ELR (cell line): ENCODE measurements at regions not wholly inside any gene's neighbourhood (a gene's known extent, or its start where the extent isn't known, plus 50 kb on each side); places are given as distances from the start of the nearest gene placed in this dataset.
A peak's percentile ranks its signal among the peaks of the same experiment; 100 is the strongest.

Source experiments
- DNase-seq: peaks from one replicate; pipeline ENCODE4 v3.0.0-alpha.2; 2015; ENCODE audit warnings: low read depth

DNA sequence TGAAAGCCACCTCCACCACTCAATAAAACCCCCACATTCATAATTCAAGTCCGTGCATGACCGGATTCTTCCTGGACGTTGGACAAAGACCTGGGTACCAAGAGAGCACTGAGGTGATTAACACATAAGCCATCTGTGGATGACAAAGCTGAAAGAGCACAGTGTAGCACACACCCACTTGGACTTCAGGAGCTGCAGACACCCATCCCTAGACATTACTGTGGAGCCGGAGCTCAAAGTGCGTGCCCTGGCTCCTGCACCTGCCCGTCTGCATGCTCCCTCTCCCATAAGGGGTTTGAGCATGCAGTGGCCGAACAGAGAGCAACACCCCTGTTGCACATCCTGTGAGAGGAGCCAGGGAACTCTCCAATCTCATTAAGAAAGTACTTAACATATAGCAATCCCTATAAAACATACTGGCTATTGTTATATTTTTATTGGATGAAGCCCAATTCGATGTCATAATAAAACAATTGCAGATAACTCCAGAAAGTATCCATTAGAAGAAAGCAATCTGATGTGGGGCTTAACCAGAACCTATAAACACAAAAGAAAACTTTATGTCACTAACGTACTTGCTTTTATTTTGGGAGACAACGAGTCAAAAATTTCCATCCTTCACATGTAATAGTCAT, 1174.2 kb upstream of the C9orf72 start:
- no peak for DNase-seq

- no peak for DNase-seq
Measured at GRCh38 chr9:28750136-28750535, 1176.9 kb upstream of the C9orf72 start.

DNA sequence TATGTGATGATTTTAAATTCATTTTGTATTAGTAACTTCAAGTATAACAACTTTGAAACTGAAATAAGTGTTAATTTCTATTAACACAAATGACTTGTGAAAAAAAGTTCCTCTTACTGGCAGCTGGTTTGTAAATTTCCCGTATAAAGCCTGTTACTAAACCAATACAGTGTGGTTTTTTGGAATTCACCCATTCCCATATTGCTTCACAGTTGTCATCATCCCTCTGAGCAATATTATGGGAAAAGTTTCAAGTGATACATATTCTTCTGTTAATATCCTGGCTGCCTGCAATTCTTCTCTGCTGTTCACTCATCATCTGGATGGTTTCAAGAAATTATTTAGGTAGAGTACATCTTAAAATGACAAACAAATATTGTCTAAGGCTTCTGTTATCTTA, 1185.1 kb upstream of the C9orf72 start:
- no peak for DNase-seq

DNA sequence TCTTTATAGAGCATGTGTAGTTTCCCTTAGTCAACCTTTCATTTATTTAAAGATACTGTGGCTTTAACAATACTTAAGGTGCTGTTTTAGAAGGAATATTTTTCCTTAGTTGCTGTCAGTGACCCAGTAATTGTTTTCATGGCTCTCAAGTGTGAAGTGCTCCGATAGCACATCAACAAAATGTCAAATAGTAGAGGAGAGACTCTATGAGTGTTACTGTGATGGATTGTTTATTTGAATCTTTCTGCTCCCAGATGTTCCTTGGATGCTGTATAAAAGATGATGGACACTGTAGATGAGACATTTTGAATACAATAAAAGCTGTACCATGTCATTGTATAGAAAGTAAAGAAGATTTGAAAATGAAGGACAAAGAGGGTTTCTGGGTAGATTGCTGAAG, 1185.7 kb upstream of the C9orf72 start:
- DNase-seq = no peak

GRCh38 chr9:28762167-28762566, 1188.9 kb upstream of the C9orf72 start:
- DNase-seq = no peak

GRCh38 chr9:28764532-28764931, 1191.3 kb upstream of the C9orf72 start:
- DNase-seq = no peak

DNA sequence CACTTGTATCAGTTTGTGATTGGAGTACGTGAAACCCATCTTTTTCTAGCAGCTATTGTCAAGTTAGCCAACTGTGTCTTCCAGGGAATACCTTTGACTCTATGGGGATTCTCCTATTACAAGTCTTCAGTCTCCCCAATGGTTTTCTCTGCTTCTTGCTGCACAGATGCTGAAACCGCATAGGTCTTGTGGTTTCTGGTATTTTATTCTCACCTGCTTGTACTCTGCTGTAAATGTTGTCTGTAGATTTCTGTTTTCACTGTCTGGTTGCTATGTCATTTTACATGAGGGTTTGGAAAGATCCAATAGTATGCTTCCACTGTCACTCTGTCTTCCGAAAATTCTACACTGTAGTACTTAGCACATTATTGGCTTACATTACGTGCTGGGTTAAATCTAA, 1196.9 kb upstream of the C9orf72 start:
- DNase-seq = no peak

DNA sequence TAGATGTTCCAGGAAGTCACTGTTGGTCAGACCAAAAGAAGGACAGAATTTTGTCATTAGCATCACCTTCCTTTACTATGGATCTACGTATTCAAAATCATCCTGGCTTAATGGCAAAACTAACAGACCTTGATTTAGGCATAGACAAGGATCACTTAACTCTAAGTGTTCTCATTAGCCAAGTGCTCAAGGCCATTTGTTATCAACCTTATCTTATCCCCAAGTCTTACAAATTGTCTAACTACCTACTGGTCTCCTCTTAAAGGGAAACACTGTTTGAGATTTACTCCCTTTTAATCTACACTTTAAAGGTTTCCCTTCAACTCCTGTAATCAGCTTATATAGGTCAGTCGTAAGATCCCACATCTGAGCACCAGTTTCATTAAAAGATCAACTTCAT, 1197.5 kb upstream of the C9orf72 start:
- DNase-seq = no peak

GRCh38 chr9:28774433-28775235, 1201.4 kb upstream of the C9orf72 start:
- peak; percentile 40 for DNase-seq

DNA sequence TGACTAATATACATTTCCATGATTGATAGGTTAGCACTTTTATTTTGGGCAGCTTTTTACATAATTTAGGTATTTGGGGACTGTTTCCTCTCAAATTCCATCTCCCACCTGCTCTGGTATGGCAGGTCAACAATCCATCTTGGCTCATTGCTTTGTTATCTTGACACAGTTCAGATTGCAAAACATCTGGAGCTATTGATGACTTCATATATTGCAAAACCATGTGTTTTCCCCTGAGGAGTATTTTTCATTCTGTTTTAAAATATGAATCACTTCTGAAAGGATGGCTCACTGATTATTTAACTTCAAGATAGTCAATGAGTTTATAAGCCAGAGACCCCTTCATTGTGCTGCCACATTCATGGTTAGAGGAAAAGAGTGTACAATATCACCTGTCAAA, 1206.0 kb upstream of the C9orf72 start:
- peak; percentile 53 for DNase-seq

DNA sequence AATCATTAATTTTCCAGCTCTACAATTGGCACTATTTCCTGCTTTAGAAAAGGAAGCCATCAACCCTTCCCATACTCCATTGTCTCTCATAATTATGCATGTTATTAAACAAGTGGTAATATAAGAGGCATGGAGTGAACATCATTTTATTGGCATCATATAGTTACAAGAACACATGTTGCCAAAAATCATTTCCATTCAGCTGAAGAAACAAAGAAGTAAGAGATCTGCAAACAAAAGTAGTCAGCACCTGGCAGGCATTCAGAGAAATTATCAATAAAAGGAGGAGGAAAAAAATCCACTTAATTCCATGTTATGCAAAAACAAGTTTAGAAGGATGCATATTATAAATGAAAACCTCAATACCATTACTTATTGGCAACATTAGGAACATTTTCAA, 1208.2 kb upstream of the C9orf72 start:
- no peak for DNase-seq

DNA sequence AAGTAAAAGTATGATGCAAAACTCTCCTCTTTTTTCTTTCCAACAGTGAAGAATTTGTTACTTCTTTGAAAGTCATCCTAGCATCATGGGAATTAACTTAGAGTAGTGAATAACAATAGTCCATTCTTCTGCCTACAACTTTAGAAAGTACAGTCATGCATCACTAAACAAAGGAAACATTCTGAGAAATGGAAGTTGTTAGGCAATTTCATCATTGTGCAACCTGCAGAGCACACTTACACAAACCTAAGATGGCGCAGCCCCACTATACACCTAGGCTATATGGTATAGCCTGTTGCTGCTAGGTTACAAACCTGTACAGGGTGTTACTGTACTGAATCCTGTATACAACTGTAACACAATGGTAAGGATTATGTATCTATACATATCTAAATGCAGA, 1209.3 kb upstream of the C9orf72 start:
- DNase-seq = peak; percentile 13

GRCh38 chr9:28792716-28793115, 1219.4 kb upstream of the C9orf72 start:
- DNase-seq = peak; percentile 10

- no peak for DNase-seq
Measured at GRCh38 chr9:28799876-28800275, 1226.6 kb upstream of the C9orf72 start.

GRCh38 chr9:28801144-28801799, 1228.0 kb upstream of the C9orf72 start:
- peak; percentile 22 for DNase-seq

GRCh38 chr9:28805197-28805596, 1231.9 kb upstream of the C9orf72 start:
- DNase-seq = no peak

GRCh38 chr9:28808042-28808441, 1234.8 kb upstream of the C9orf72 start:
- peak; percentile 57 for DNase-seq

GRCh38 chr9:28810388-28811075, 1237.3 kb upstream of the C9orf72 start:
- peak; percentile 63 for DNase-seq

DNA sequence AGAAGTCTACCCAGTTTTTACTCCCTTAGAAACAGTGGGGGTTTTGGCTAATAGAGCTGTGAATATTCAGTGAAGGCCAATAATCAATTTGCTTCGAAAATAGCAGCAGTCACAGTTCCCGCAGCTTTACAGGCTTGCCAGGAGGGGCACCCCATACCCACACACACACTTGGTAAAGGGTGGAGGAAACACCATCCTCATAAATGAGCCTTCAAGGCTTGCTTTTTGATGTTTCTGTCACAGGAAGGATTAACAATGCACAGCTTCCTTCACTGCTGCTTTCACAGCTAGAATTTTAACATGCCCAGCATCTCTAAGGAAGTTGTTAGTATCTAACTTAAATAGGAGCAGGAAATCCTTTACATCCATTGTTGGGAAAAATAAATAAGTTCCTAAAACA, 1247.5 kb upstream of the C9orf72 start:
- no peak for DNase-seq

GRCh38 chr9:28821240-28821639, 1248.0 kb upstream of the C9orf72 start:
- no peak for DNase-seq

DNA sequence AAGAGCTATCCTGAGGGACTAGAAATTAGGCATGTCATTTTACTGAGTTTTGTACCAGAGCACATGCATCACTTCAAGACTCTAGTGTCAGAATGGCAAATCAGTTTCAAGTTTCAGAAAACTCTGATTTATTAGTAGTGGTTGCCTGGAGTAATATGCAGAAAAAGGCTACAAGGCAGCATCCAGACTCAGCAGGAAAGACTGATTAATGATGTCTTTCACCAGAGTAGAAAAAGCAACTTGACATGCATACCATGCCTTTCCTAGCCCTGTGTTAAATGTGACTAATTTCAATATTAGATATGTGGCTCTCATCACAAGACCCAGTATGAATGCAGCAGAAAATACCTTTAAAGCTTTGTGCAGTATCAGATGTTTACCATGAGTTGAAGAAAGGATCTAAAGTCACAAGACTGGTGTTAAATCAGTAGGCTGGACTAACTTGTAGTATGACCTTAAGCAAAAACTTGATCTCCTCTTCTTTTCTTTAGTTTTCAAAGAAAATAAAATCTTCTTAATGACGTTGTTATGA, 1251.2 kb upstream of the C9orf72 start:
- no peak for DNase-seq

DNA sequence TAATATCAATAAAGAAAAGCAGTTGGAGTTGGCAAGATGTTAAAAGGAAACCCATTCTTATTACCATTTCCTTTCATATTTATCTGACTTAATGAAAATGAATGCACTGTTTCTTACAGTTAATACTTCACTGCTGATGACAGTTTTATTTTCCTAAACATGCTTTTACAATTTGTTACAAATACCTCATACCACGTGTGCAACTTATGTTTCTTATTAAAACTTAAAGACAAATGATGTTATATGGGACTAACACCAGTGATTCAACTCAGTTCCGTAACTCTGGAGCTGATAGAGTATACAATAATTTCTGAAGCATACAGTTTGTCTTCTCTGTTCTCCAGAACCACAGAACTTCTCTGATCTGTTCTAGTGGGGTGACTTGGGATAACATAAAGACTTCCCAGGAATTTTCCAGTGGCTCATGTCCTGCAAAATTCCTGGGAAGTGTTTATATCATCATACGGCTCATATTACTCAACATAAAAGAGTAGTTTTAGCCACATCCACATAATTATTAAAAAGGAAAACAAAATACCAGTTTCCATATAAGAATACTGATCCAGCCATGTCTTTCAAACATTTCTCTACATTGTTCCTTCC, 1259.0 kb upstream of the C9orf72 start:
- no peak for DNase-seq
